ENCODE measurements at regions not wholly inside any gene's neighbourhood (a gene's known extent, or its start where the extent isn't known, plus 50 kb on each side); places are given as distances from the start of the nearest gene placed in this dataset.

- H3K27me3 Mint-ChIP-seq (ENCODE audit: low read depth) = peaks cover 5% of the 10 kb centered on the region
- H3K4me3 Mint-ChIP-seq = no peak overlapping the region
- no peaks in the 10 kb centered on the region for H3K4me1 Mint-ChIP-seq
- DNase-seq (ENCODE audit: low read depth, low spot score) = no peak
- TF ChIP-seq, protein P1, sequence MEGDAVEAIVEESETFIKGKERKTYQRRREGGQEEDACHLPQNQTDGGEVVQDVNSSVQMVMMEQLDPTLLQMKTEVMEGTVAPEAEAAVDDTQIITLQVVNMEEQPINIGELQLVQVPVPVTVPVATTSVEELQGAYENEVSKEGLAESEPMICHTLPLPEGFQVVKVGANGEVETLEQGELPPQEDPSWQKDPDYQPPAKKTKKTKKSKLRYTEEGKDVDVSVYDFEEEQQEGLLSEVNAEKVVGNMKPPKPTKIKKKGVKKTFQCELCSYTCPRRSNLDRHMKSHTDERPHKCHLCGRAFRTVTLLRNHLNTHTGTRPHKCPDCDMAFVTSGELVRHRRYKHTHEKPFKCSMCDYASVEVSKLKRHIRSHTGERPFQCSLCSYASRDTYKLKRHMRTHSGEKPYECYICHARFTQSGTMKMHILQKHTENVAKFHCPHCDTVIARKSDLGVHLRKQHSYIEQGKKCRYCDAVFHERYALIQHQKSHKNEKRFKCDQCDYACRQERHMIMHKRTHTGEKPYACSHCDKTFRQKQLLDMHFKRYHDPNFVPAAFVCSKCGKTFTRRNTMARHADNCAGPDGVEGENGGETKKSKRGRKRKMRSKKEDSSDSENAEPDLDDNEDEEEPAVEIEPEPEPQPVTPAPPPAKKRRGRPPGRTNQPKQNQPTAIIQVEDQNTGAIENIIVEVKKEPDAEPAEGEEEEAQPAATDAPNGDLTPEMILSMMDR (conservative IDR thresholded peaks at IDR 0.05) = no peak
- H3K36me3 Mint-ChIP-seq (ENCODE audit: low read depth) = no peaks in the 10 kb centered on the region
- H3K27ac Mint-ChIP-seq (ENCODE audit: unreplicated experiment) = no peak overlapping the region
- peaks cover 9% of the 10 kb centered on the region for H3K9me3 Mint-ChIP-seq
Observed at GRCh38 chr1:177710696-177711620, 258.9 kb downstream of the SEC16B start.

DNA sequence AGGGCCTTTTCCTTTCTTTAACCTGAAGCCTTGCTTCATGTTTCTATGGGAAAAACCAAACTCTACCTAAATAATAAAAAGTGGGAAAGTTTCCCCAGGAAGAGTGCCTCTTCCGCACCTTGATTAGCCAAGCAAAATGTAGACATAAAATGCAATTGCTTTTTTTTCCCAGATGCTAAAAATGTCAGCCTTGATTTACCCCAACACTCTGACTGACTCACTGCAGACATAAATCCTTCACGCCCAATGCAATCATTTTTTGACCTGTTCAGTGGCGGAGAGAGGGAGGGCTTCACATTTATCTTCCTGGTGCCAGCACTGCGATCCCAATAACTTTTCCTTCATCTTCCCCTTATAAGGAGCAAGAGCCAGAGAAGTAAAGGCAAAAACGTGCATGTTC, 261.5 kb downstream of the SEC16B start:
- H3K27ac Mint-ChIP-seq (ENCODE audit: unreplicated experiment) = no peak overlapping the region
- no peaks in the 10 kb centered on the region for H3K9me3 Mint-ChIP-seq
- no peak for DNase-seq (ENCODE audit: low read depth, low spot score)
- H3K27me3 Mint-ChIP-seq (ENCODE audit: low read depth) = peaks cover 5% of the 10 kb centered on the region
- no peaks in the 10 kb centered on the region for H3K4me1 Mint-ChIP-seq
- no peaks in the 10 kb centered on the region for H3K36me3 Mint-ChIP-seq (ENCODE audit: low read depth)
- no peak overlapping the region for H3K4me3 Mint-ChIP-seq
- TF ChIP-seq, protein P1 (conservative IDR thresholded peaks at IDR 0.05) = no peak

- Mint-ChIP-seq H3K9me3 (no peaks in the 10 kb centered on the region), H3K4me1 (no peaks in the 10 kb centered on the region), H3K4me3 (no peak overlapping the region), H3K36me3 (ENCODE audit: low read depth) (no peaks in the 10 kb centered on the region), H3K27ac (ENCODE audit: unreplicated experiment) (no peak overlapping the region), H3K27me3 (ENCODE audit: low read depth) (no peaks in the 10 kb centered on the region)
- TF ChIP-seq, protein P1 (conservative IDR thresholded peaks at IDR 0.05) = no peak
- no peak for DNase-seq (ENCODE audit: low read depth, low spot score)
Observed at GRCh38 chr1:177706977-177707376, 262.9 kb downstream of the SEC16B start.

DNA sequence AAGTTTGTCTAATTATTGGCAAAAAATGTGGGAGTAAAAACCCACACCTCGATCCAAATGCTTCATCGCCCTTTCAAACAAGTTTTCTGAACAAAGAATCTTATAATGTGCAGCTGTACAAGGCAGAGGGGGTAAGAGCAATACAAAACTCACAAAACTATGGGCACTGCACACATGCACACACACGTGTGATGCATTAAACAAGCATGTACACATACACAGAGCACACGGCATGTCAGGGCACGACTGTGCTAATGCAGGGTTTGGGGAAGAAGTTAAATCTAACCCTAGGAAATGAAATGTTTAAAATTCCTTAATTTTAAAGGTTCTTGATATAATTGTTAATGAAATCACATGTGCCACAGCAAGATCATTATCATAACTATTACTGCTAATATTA, 264.0 kb downstream of the SEC16B start:
- no peak for DNase-seq (ENCODE audit: low read depth, low spot score)
- TF ChIP-seq, protein P1 (conservative IDR thresholded peaks at IDR 0.05) = no peak
- no peaks in the 10 kb centered on the region for H3K27me3 Mint-ChIP-seq (ENCODE audit: low read depth)
- no peaks in the 10 kb centered on the region for H3K36me3 Mint-ChIP-seq (ENCODE audit: low read depth)
- H3K4me3 Mint-ChIP-seq = no peak overlapping the region
- H3K27ac Mint-ChIP-seq (ENCODE audit: unreplicated experiment) = no peak overlapping the region
- H3K4me1 Mint-ChIP-seq = no peaks in the 10 kb centered on the region
- H3K9me3 Mint-ChIP-seq = no peaks in the 10 kb centered on the region

GRCh38 chr1:177703888-177704446, 265.9 kb downstream of the SEC16B start:
- DNase-seq (ENCODE audit: low read depth, low spot score) = no peak
- no peak overlapping the region for H3K4me3 Mint-ChIP-seq
- no peaks in the 10 kb centered on the region for H3K4me1 Mint-ChIP-seq
- H3K27ac Mint-ChIP-seq (ENCODE audit: unreplicated experiment) = no peak overlapping the region
- H3K36me3 Mint-ChIP-seq (ENCODE audit: low read depth) = no peaks in the 10 kb centered on the region
- TF ChIP-seq, protein P1 (conservative IDR thresholded peaks at IDR 0.05) = no peak
- no peaks in the 10 kb centered on the region for H3K9me3 Mint-ChIP-seq
- no peaks in the 10 kb centered on the region for H3K27me3 Mint-ChIP-seq (ENCODE audit: low read depth)
